HFFc6 (cell line): ENCODE measurements at regions not wholly inside any gene's neighbourhood (a gene's known extent, or its start where the extent isn't known, plus 50 kb on each side); places are given as distances from the start of the nearest gene placed in this dataset.

ENCODE experiments used
- DNase-seq: peaks from one replicate; pipeline ENCODE4 v3.0.0-alpha.2; 2018
- H3K27ac Mint-ChIP-seq: 2 replicates; pipeline ENCODE4 v1.8.0; 2020; ENCODE audit warnings: mild to moderate bottlenecking, mixed read lengths
- H3K27me3 Mint-ChIP-seq: 2 replicates; pipeline ENCODE4 v1.8.0; 2021; ENCODE audit warnings: mild to moderate bottlenecking, moderate library complexity, mixed read lengths; ENCODE audit not compliant: insufficient read depth
- H3K36me3 Mint-ChIP-seq: 2 replicates; pipeline ENCODE4 v1.8.0; 2021; ENCODE audit warnings: low read depth, mixed read lengths
- H3K4me1 Mint-ChIP-seq: 2 replicates; pipeline ENCODE4 v1.8.0; 2020; ENCODE audit warnings: low read depth, mixed read lengths
- H3K4me3 Mint-ChIP-seq: 2 replicates; pipeline ENCODE4 v1.8.0; 2020; ENCODE audit warnings: mild to moderate bottlenecking, moderate library complexity, mixed read lengths
- H3K9me3 Mint-ChIP-seq: 2 replicates; pipeline ENCODE4 v1.8.0; 2020; ENCODE audit warnings: mild to moderate bottlenecking, mixed read lengths
- CTCF ChIP-seq: fragments of 200-600 bp; sonication (generic); IDR thresholded peaks from 2 replicates; pipeline ENCODE4 v1.5.0; 2021; ENCODE audit warnings: antibody characterized with exemption, mild to moderate bottlenecking

DNA sequence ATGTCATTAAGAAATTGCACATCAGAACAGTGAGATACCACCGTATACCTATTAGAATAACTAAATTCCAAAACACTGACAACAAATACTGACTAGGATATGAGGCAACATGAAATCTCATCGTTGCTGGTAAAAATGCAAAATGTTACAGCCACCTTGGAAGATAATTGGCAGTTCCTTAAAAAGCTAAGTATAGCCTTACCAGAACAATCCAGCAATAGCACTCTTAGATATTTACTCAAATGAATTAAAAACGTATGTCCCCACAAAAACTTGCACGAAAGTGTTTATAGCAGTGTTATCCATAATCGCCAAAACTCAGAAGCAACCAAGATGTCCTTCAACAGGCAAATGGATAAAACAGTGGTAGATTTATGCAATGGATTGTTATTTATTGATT, 241.7 kb downstream of the EPHA4 start:
- no peaks in the 10 kb centered on the region for H3K9me3 Mint-ChIP-seq
- H3K27me3 Mint-ChIP-seq: no peaks in the 10 kb centered on the region; the same call in 1 of the 2 replicates
- no peak overlapping the region for H3K27ac Mint-ChIP-seq
- H3K36me3 Mint-ChIP-seq: no peaks in the 10 kb centered on the region
- no peak for TF ChIP-seq CTCF
- no peak overlapping the region for H3K4me3 Mint-ChIP-seq
- no peaks in the 10 kb centered on the region; the same call in 1 of the 2 replicates for H3K4me1 Mint-ChIP-seq
- no peak for DNase-seq

DNA sequence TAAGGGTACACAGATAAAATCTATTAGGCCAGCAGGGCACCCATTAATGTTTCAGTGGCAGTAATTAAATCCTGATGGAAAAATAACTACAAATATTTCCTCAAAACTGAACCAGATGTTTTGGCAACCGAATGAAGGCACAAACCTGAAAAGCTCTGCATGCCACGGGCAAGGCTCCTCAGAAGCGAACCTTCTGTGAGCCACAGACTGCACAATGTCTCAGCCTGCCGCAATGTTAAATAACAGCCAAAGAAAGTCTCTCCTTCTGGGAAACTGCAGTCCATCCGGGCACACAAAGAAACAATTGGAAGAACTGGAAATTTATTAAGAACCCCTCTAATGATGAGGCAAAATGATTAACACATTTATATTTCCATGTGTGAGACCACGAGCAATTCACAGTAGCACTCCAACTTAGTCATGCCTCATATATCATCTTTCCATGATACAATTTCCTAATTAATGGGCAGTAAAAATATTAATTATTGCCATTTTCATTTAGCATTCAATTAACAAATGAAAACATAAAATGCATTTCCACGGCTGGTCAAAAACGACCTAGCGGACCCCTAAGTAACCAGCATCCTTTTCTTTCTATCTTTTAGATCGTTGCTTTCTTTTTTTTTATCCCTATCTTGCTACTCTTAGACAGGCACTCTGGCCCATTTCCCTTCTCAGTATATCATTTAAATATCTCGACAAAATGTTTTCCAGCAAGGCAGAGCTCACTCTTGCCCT, 237.5 kb downstream of the EPHA4 start:
- H3K27me3 Mint-ChIP-seq: peaks cover 2% of the 10 kb centered on the region; the same call in 1 of the 2 replicates
- no peaks in the 10 kb centered on the region for H3K9me3 Mint-ChIP-seq

GRCh38 chr2:221335219-221335752, 236.8 kb downstream of the EPHA4 start:
- no peak for TF ChIP-seq CTCF
- Mint-ChIP-seq H3K9me3 (no peaks in the 10 kb centered on the region), H3K36me3 (no peaks in the 10 kb centered on the region), H3K27me3 (peaks cover 2% of the 10 kb centered on the region; the same call in 1 of the 2 replicates), H3K27ac (no peak overlapping the region), H3K4me3 (no peak overlapping the region), H3K4me1 (no peaks in the 10 kb centered on the region; the same call in 1 of the 2 replicates)
- DNase-seq: no peak

More for the DNA sequence above, 237.5 kb downstream of the EPHA4 start:
- Mint-ChIP-seq H3K4me1 (no peaks in the 10 kb centered on the region; the same call in 1 of the 2 replicates), H3K27ac (no peak overlapping the region), H3K4me3 (no peak overlapping the region), H3K36me3 (no peaks in the 10 kb centered on the region)
- no peak for DNase-seq
- TF ChIP-seq CTCF: no peak

GRCh38 chr2:221336967-221337366, 235.1 kb downstream of the EPHA4 start:
- DNase-seq: no peak
- Mint-ChIP-seq H3K27me3 (peaks cover 2% of the 10 kb centered on the region; the same call in 1 of the 2 replicates), H3K36me3 (no peaks in the 10 kb centered on the region), H3K9me3 (no peaks in the 10 kb centered on the region), H3K4me1 (no peaks in the 10 kb centered on the region; the same call in 1 of the 2 replicates), H3K27ac (no peak overlapping the region), H3K4me3 (no peak overlapping the region)
- no peak for TF ChIP-seq CTCF

DNA sequence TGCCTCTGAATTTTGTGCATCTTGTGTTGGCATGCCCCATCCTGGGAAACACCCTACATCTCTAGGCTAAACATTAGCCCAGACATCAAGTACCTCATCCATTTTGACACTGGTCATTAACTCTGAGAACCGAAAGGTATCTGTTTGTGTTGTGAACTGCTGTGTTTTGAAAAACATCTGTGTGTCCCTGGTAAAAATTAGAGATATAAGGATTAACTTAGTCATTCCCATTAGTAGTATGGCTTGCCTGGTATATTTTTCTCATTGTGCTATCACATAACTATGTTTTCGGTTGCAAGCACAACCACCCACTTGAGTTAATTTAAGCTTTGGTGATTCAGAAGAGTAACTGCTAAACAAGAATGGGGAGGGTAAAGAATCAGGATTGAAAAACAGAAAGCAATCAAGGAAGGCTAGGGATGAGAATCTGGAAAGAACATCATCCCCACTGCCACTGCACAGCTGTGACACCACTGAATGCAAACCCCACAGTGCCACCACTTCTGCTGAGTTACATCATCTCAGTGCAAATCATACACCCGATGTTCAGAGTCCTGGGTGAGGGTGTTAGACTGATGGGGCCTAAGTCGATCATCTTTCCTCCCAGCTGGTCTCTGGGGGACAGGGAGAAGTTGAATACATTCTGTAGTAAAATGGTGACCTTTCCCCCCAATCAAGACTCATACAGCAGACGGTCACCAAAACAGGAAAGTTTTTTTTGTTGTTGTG, 234.0 kb downstream of the EPHA4 start:
- Mint-ChIP-seq H3K4me1 (no peaks in the 10 kb centered on the region; the same call in 1 of the 2 replicates), H3K27ac (no peak overlapping the region), H3K4me3 (no peak overlapping the region), H3K27me3 (peaks cover 2% of the 10 kb centered on the region; the same call in 1 of the 2 replicates), H3K9me3 (no peaks in the 10 kb centered on the region), H3K36me3 (no peaks in the 10 kb centered on the region)
- no peak for DNase-seq
- no peak for TF ChIP-seq CTCF
